ENCODE measurements at regions not wholly inside any gene's neighbourhood (a gene's known extent, or its start where the extent isn't known, plus 50 kb on each side); places are given as distances from the start of the nearest gene placed in this dataset.

GRCh38 chr15:95329362-95329761 lies 1001.1 kb upstream of the NR2F2 start:
- H3K4me3 Mint-ChIP-seq, result no peak overlapping the region
- H3K27ac Mint-ChIP-seq, result no peak overlapping the region
- ChIA-PET POLR2A (no interaction called here), CTCF (no interaction called here)
- DNase-seq (ENCODE audit: low spot score) (no peak), ATAC-seq (no peak)
- peaks cover 27% of the 10 kb centered on the region for H3K27me3 Mint-ChIP-seq (ENCODE audit: low read depth)
- H3K9me3 Mint-ChIP-seq, result peaks cover 3% of the 10 kb centered on the region; the same call in 1 of the 2 replicates
- H3K4me1 Mint-ChIP-seq, result peaks cover 9% of the 10 kb centered on the region; the same call in 1 of the 2 replicates
- no peaks in the 10 kb centered on the region for H3K36me3 Mint-ChIP-seq
- TF ChIP-seq USF2 (CRISPR knock-in tag; IDR thresholded peaks at IDR 0.05) (no peak), ZNF219 (CRISPR knock-in tag; IDR thresholded peaks at IDR 0.05; ENCODE audit: borderline replicate concordance) (no peak), NFE2L1 (CRISPR knock-in tag; IDR thresholded peaks at IDR 0.05) (no peak), ZNF671 (CRISPR knock-in tag; IDR thresholded peaks at IDR 0.05) (no peak), ZNF425 (CRISPR knock-in tag; conservative IDR thresholded peaks at IDR 0.05) (no peak), ERG (CRISPR knock-in tag; IDR thresholded peaks at IDR 0.05) (no peak), IRF1 (CRISPR knock-in tag; IDR thresholded peaks at IDR 0.05) (no peak), SMAD3 (CRISPR knock-in tag; IDR thresholded peaks at IDR 0.05; ENCODE audit: borderline replicate concordance) (no peak), ELF4 (CRISPR knock-in tag; IDR thresholded peaks at IDR 0.05; ENCODE audit: low read depth) (no peak), NR3C1 (CRISPR knock-in tag; conservative IDR thresholded peaks at IDR 0.05; ENCODE audit: low read depth) (no peak), OVOL2 (CRISPR knock-in tag; IDR thresholded peaks at IDR 0.05; ENCODE audit: borderline replicate concordance) (no peak), ESRRA (CRISPR knock-in tag; IDR thresholded peaks at IDR 0.05; ENCODE audit: borderline replicate concordance) (no peak), CREB1 (CRISPR knock-in tag; IDR thresholded peaks at IDR 0.05) (no peak), MLX (CRISPR knock-in tag; IDR thresholded peaks at IDR 0.05) (no peak), CDX4 (CRISPR knock-in tag; IDR thresholded peaks at IDR 0.05; ENCODE audit: borderline replicate concordance) (no peak), HMGA2 (CRISPR knock-in tag; IDR thresholded peaks at IDR 0.05) (no peak)

- ChIA-PET POLR2A (no interaction called here), CTCF (no interaction called here)
- Mint-ChIP-seq H3K4me1 (no peaks in the 10 kb centered on the region), H3K9me3 (peaks cover 2% of the 10 kb centered on the region; the same call in 1 of the 2 replicates), H3K27me3 (ENCODE audit: low read depth) (no peaks in the 10 kb centered on the region), H3K36me3 (no peaks in the 10 kb centered on the region), H3K4me3 (no peak overlapping the region), H3K27ac (no peak overlapping the region)
- DNase-seq (ENCODE audit: low spot score) (no peak), ATAC-seq (no peak)
- TF ChIP-seq ARID4B (CRISPR knock-in tag; IDR thresholded peaks at IDR 0.05; ENCODE audit: borderline replicate concordance), result no peak
- TF ChIP-seq CDX4 (CRISPR knock-in tag; IDR thresholded peaks at IDR 0.05; ENCODE audit: borderline replicate concordance), result no peak
- TF ChIP-seq MLX (CRISPR knock-in tag; IDR thresholded peaks at IDR 0.05), result no peak
- TF ChIP-seq USF2 (CRISPR knock-in tag; IDR thresholded peaks at IDR 0.05), result no peak
- TF ChIP-seq NR3C1 (CRISPR knock-in tag; conservative IDR thresholded peaks at IDR 0.05; ENCODE audit: low read depth), result no peak
- TF ChIP-seq ZNF416 (CRISPR knock-in tag; IDR thresholded peaks at IDR 0.05), result no peak
- TF ChIP-seq ESRRA (CRISPR knock-in tag; IDR thresholded peaks at IDR 0.05; ENCODE audit: borderline replicate concordance), result no peak
- TF ChIP-seq MAX (CRISPR knock-in tag; IDR thresholded peaks at IDR 0.05), result no peak
Measured at GRCh38 chr15:95341686-95342085, 988.8 kb upstream of the NR2F2 start.
